Fibroblast of lung (primary cell): ENCODE measurements at regions not wholly inside any gene's neighbourhood (a gene's known extent, or its start where the extent isn't known, plus 50 kb on each side); places are given as distances from the start of the nearest gene placed in this dataset.

Experiments used
- DNase-seq, 2 donors: peaks; one replicate each; pipeline versions ENCODE4 v3.0.0 to v3.0.0-alpha.2; 2010; ENCODE audit warnings: low read depth in 2 of 2
- H2AFZ ChIP-seq: 2 replicates; pipeline ENCODE4 v1.5.1; 2012; ENCODE audit warnings: low read length, control low read depth, inconsistent platforms
- H3K27ac ChIP-seq: 2 replicates; pipeline ENCODE4 v1.5.1; 2011; ENCODE audit warnings: low read length, control low read depth; ENCODE audit not compliant: insufficient read depth
- H3K27me3 ChIP-seq: 2 replicates; pipeline ENCODE4 v1.5.1; 2011; ENCODE audit warnings: mild to moderate bottlenecking, low read length; ENCODE audit not compliant: control insufficient read depth, insufficient read depth
- H3K36me3 ChIP-seq: 2 replicates; pipeline ENCODE4 v1.5.1; 2011; ENCODE audit warnings: low read length; ENCODE audit not compliant: control insufficient read depth, insufficient read depth
- H3K4me1 ChIP-seq: 2 replicates; pipeline ENCODE4 v1.5.1; 2011; ENCODE audit warnings: low read length; ENCODE audit not compliant: control insufficient read depth, insufficient read depth; ENCODE audit errors: extremely low read depth
- H3K4me2 ChIP-seq: 2 replicates; pipeline ENCODE4 v1.5.1; 2011; ENCODE audit warnings: low read length, control low read depth; ENCODE audit not compliant: insufficient read depth; ENCODE audit errors: extremely low read depth
- H3K4me3 ChIP-seq, 4 experiments: fragments of 200-600 bp in 1 of 4; sonication (generic) in 1 of 4; replicated peaks in 1 of 4; 2 replicates each; pipeline ENCODE4 v1.5.1; 2011 to 2016; ENCODE audit warnings: low read length in 4 of 4, low read depth in 3 of 4, mild to moderate bottlenecking in 3 of 4, control low read depth in 2 of 4, inconsistent platforms in 1 of 4, mixed read lengths in 1 of 4; ENCODE audit not compliant: insufficient read depth in 1 of 4; ENCODE audit errors: control extremely low read depth in 1 of 4
- H3K79me2 ChIP-seq: 2 replicates; pipeline ENCODE4 v1.5.1; 2012; ENCODE audit warnings: mild to moderate bottlenecking, low read length, inconsistent platforms; ENCODE audit not compliant: control insufficient read depth, insufficient read depth
- H3K9ac ChIP-seq: 2 replicates; pipeline ENCODE4 v1.5.1; 2011; ENCODE audit warnings: mild to moderate bottlenecking, low read length, control low read depth; ENCODE audit not compliant: insufficient read depth
- H3K9me3 ChIP-seq: 2 replicates; pipeline ENCODE4 v1.5.1; 2012; ENCODE audit warnings: low read depth, low read length; ENCODE audit not compliant: control insufficient read depth, insufficient read depth
- H4K20me1 ChIP-seq: 2 replicates; pipeline ENCODE4 v1.5.1; 2011; ENCODE audit warnings: low read length; ENCODE audit not compliant: control insufficient read depth, insufficient read depth; ENCODE audit errors: extremely low read depth
- CTCF ChIP-seq, 2 donors: IDR thresholded peaks in 1 of 2; conservative IDR thresholded peaks in 1 of 2; 1 replicate in 1 of 2; 2 replicates in 1 of 2; pipeline ENCODE4 v1.5.1; 2011 to 2012; ENCODE audit warnings: low read length in 2 of 2, control low read depth in 1 of 2, inconsistent platforms in 1 of 2, low read depth in 1 of 2, mild to moderate bottlenecking in 1 of 2
- EZH2 ChIP-seq: IDR thresholded peaks from 2 replicates; pipeline ENCODE4 v1.5.1; 2012; ENCODE audit warnings: low read length, control low read depth, mild to moderate bottlenecking; ENCODE audit errors: missing control alignments

GRCh38 chr10:104563548-104563947, 77.5 kb upstream of the SORCS3 start:
- Histone ChIP-seq H3K4me2 (no peak overlapping the region), H3K27me3 (no peaks in the 10 kb centered on the region), H3K4me1 (no peaks in the 10 kb centered on the region), H2AFZ (no peak overlapping the region), H3K9ac (no peak overlapping the region), H4K20me1 (no peaks in the 10 kb centered on the region), H3K27ac (no peak overlapping the region), H3K79me2 (no peaks in the 10 kb centered on the region), H3K4me3 (no peak overlapping the region), H3K9me3 (no peaks in the 10 kb centered on the region), H3K36me3 (no peaks in the 10 kb centered on the region)
- TF ChIP-seq EZH2 (no peak), CTCF (conservative IDR thresholded peaks at IDR 0.05 in 1 of 2, IDR thresholded peaks at IDR 0.05 in 1 of 2; ENCODE audit: low read depth in 1 of 2, low read length in 2 of 2) (no peak)
- no peak for DNase-seq

- no peak for TF ChIP-seq CTCF (conservative IDR thresholded peaks at IDR 0.05 in 1 of 2, IDR thresholded peaks at IDR 0.05 in 1 of 2; ENCODE audit: low read depth in 1 of 2, low read length in 2 of 2)
- no peak for TF ChIP-seq EZH2
- H3K36me3 ChIP-seq, result no peaks in the 10 kb centered on the region
Observed at GRCh38 chr10:104574427-104574826, 66.7 kb upstream of the SORCS3 start.

GRCh38 chr10:104574838-104575237, 66.3 kb upstream of the SORCS3 start:
- no peak overlapping the region for H3K4me2 ChIP-seq
- no peak overlapping the region for H3K9ac ChIP-seq
- TF ChIP-seq CTCF (conservative IDR thresholded peaks at IDR 0.05 in 1 of 2, IDR thresholded peaks at IDR 0.05 in 1 of 2; ENCODE audit: low read depth in 1 of 2, low read length in 2 of 2) (no peak), EZH2 (no peak)
- no peaks in the 10 kb centered on the region for H3K27me3 ChIP-seq
- no peaks in the 10 kb centered on the region for H3K79me2 ChIP-seq
- no peak overlapping the region for H3K27ac ChIP-seq
- no peak overlapping the region for H3K4me3 ChIP-seq
- H2AFZ ChIP-seq, result no peak overlapping the region
- no peaks in the 10 kb centered on the region for H4K20me1 ChIP-seq
- no peaks in the 10 kb centered on the region for H3K4me1 ChIP-seq
- no peak for DNase-seq
- no peaks in the 10 kb centered on the region for H3K36me3 ChIP-seq
- no peaks in the 10 kb centered on the region for H3K9me3 ChIP-seq

More at GRCh38 chr10:104574427-104574826, 66.7 kb upstream of the SORCS3 start:
- Histone ChIP-seq H3K27ac (no peak overlapping the region), H3K4me1 (no peaks in the 10 kb centered on the region), H3K79me2 (no peaks in the 10 kb centered on the region), H3K4me2 (no peak overlapping the region), H3K9me3 (no peaks in the 10 kb centered on the region), H3K4me3 (no peak overlapping the region), H2AFZ (no peak overlapping the region), H3K9ac (no peak overlapping the region), H4K20me1 (no peaks in the 10 kb centered on the region), H3K27me3 (no peaks in the 10 kb centered on the region)
- DNase-seq, result no peak
